Endothelial cell of umbilical vein (primary cell): ENCODE measurements at regions not wholly inside any gene's neighbourhood (a gene's known extent, or its start where the extent isn't known, plus 50 kb on each side); places are given as distances from the start of the nearest gene placed in this dataset.

ENCODE experiments used
- BruUV-seq: library from RNA; stranded (reverse); fragments of 400-500 nt; replicated peaks from 2 replicates; lab custom pipeline; 2021; lab: Mats Ljungman, UMichigan
- CTCF ChIA-PET: fragments of 300-600, 350-600 bp; sonication (Branson Sonifier 250); formaldehyde crosslinking; loops from one replicate; lab custom pipeline; 2021; ENCODE audit warnings: antibody characterized with exemption, inconsistent platforms; lab: Charles Lee
- POLR2A ChIA-PET: fragments of 300-600, 350-600 bp; sonication (Branson Sonifier 250); formaldehyde crosslinking; loops from one replicate; lab custom pipeline; 2021; ENCODE audit warnings: antibody characterized with exemption, inconsistent platforms; lab: Charles Lee
- DNase-seq: peaks from one replicate; pipeline ENCODE4 v3.0.0-alpha.2; 2011; ENCODE audit warnings: low read depth, low spot score
- FAIRE-seq: peaks from 2 replicates; lab custom pipeline; 2011; peaks lifted over from hg19 to GRCh38; lab: Jason Lieb, UNC
- H2AFZ ChIP-seq: 2 replicates; pipeline ENCODE4 v1.6.0; 2012; ENCODE audit warnings: low read depth, low read length, control low read depth, inconsistent platforms
- H3K27ac ChIP-seq: 2 replicates; pipeline ENCODE4 v1.5.1; 2011; ENCODE audit warnings: low read depth, mild to moderate bottlenecking, control low read depth, low read length, moderate library complexity; ENCODE audit not compliant: insufficient read depth
- H3K27me3 ChIP-seq, 2 experiments: 2 replicates each; pipeline versions ENCODE4 v1.6.0 to v1.6.1; 2011; ENCODE audit warnings: low read length in 2 of 2, mixed read lengths in 1 of 2; ENCODE audit not compliant: control insufficient read depth in 2 of 2, insufficient read depth in 2 of 2
- H3K36me3 ChIP-seq, 2 experiments: 2 replicates in 1 of 2; 3 replicates in 1 of 2; pipeline ENCODE4 v1.5.1; 2011; ENCODE audit warnings: low read length in 2 of 2, mild to moderate bottlenecking in 1 of 2, moderate library complexity in 1 of 2; ENCODE audit not compliant: control insufficient read depth in 2 of 2, insufficient read depth in 2 of 2; ENCODE audit errors: extremely low read depth in 1 of 2
- H3K4me1 ChIP-seq: 3 replicates; pipeline ENCODE4 v1.5.1; 2011; ENCODE audit warnings: mild to moderate bottlenecking, low read length; ENCODE audit not compliant: control insufficient read depth, insufficient read depth; ENCODE audit errors: extremely low read depth
- H3K4me2 ChIP-seq: 2 replicates; pipeline ENCODE4 v1.6.1; 2011; ENCODE audit warnings: low read length, control low read depth, mixed read lengths; ENCODE audit not compliant: insufficient read depth
- H3K4me3 ChIP-seq, 3 experiments: fragments of 200-600 bp in 1 of 3; sonication (generic), shearing (Covaris generic) in 1 of 3; replicated peaks in 1 of 3; 2 replicates each; pipeline ENCODE4 v1.5.1; 2011 to 2016; ENCODE audit warnings: control low read depth in 3 of 3, low read length in 3 of 3, mild to moderate bottlenecking in 2 of 3, inconsistent platforms in 1 of 3, low read depth in 1 of 3, moderate library complexity in 1 of 3; ENCODE audit not compliant: insufficient read depth in 1 of 3
- H3K79me2 ChIP-seq: 2 replicates; pipeline ENCODE4 v1.6.0; 2012; ENCODE audit warnings: low read length, inconsistent platforms; ENCODE audit not compliant: control insufficient read depth, insufficient read depth
- H3K9ac ChIP-seq: replicated peaks from 2 replicates; pipeline ENCODE3; 2011; ENCODE audit warnings: low read length, control low read depth; ENCODE audit not compliant: insufficient read depth; ENCODE audit errors: extremely low read depth
- H3K9me1 ChIP-seq: replicated peaks from 3 replicates; pipeline ENCODE4 v1.6.0; 2011; ENCODE audit warnings: mild to moderate bottlenecking, low read length; ENCODE audit not compliant: control insufficient read depth, insufficient read depth; ENCODE audit errors: extremely low read depth
- H3K9me3 ChIP-seq: replicated peaks from 2 replicates; pipeline ENCODE4 v1.5.1; 2012; ENCODE audit warnings: low read length, inconsistent platforms; ENCODE audit not compliant: control insufficient read depth, insufficient read depth
- H4K20me1 ChIP-seq: replicated peaks from 2 replicates; pipeline ENCODE3; 2011; ENCODE audit warnings: mild to moderate bottlenecking, low read length; ENCODE audit not compliant: control insufficient read depth, insufficient read depth; ENCODE audit errors: extremely low read depth
- EZH2 ChIP-seq: IDR thresholded peaks from 2 replicates; pipeline ENCODE4 v1.6.1; 2012; ENCODE audit warnings: borderline replicate concordance, low read depth, mild to moderate bottlenecking, moderate library complexity, low read length, inconsistent platforms; ENCODE audit not compliant: severe bottlenecking
- FOS ChIP-seq: IDR thresholded peaks from 2 replicates; pipeline ENCODE4 v1.6.1; 2011; ENCODE audit warnings: mild to moderate bottlenecking, low read length, moderate library complexity, borderline replicate concordance; ENCODE audit not compliant: insufficient read depth
- GATA2 ChIP-seq: IDR thresholded peaks from 2 replicates; pipeline ENCODE4 v1.7.0; 2011; ENCODE audit warnings: low read depth, mild to moderate bottlenecking, moderate library complexity, mixed read lengths, low read length; ENCODE audit not compliant: insufficient read length, insufficient read depth
- JUN ChIP-seq: IDR thresholded peaks from 2 replicates; pipeline ENCODE4 v1.6.1; 2011; ENCODE audit warnings: borderline replicate concordance, low read depth; ENCODE audit not compliant: insufficient read length, insufficient read depth
- MYC ChIP-seq: IDR thresholded peaks from one replicate; pipeline ENCODE4 v1.6.1; 2011; ENCODE audit warnings: mild to moderate bottlenecking, low read depth, low read length
- POLR2A ChIP-seq: IDR thresholded peaks from 2 replicates; pipeline ENCODE4 v1.6.1; 2012; ENCODE audit warnings: low read depth, mild to moderate bottlenecking, control low read depth, low read length
- POLR2AphosphoS5 ChIP-seq: IDR thresholded peaks from 2 replicates; pipeline ENCODE4 v1.6.1; 2012; ENCODE audit warnings: low read depth, mild to moderate bottlenecking, control low read depth, low read length, moderate library complexity; ENCODE audit not compliant: insufficient read depth
- dilution Hi-C: fragments of 300-500 bp; cut with MboI; formaldehyde crosslinking; loops from one replicate; pipeline ENCODE4 v1.15.0; 2019; ENCODE audit warnings: low sequenced_read_pairs; ENCODE audit not compliant: extremely low pct_ligation_motif_present
- intact Hi-C: fragments of 100-400 bp; cut with micrococcal nuclease; formaldehyde crosslinking; loops from one replicate; pipeline ENCODE4 v1.10.0; 2022
- TF ChIP-seq, protein P1 (sequence below), 2 donors: IDR thresholded peaks; 1 replicate in 1 of 2; 2 replicates in 1 of 2; pipeline ENCODE4 v1.5.1; 2011; ENCODE audit warnings: low read length in 2 of 2, mild to moderate bottlenecking in 2 of 2, moderate library complexity in 2 of 2, control low read depth in 1 of 2, inconsistent platforms in 1 of 2, low read depth in 1 of 2; ENCODE audit not compliant: insufficient read depth in 1 of 2; ENCODE audit errors: extremely low read depth in 1 of 2
- TF ChIP-seq, protein P2 (sequence below): IDR thresholded peaks from 2 replicates; pipeline ENCODE4 v1.6.1; 2011; ENCODE audit not compliant: insufficient read depth, insufficient read length

DNA sequence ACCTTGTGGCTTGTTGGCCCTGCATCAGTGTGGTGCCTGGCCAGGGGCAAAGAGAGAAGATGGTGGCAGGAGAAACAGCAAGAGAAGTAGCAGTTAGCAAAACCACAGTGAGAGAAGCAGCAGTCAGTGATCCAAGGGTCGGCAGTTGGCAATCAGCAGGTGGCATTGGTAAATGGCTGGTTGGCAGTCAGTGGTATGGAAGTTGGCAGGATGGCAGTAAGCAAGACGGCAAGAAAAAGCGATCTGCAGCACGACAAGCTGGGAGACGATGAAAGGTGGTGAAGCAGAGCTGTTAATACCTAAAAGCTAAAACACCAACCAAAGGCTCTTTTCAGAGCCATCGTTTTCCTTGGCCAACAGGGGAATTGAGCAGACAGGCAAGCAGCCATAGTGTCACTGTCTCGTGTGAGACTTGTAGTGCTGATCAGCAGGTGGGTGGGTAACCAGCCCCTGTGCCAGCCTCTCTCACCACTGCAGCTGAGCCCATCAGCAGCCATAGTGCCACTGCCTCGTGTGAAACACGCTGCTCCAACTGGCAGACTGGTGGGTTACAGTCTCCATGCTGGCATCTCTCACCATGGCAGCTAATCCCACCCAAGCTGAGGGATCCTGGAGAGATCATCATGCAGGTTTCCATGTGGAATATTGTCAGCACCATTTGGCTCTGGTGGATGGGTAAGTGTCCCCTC lies 2078.4 kb downstream of the PCDH7 start:
- Histone ChIP-seq H3K27me3 (no peaks in the 10 kb centered on the region), H3K36me3 (no peaks in the 10 kb centered on the region), H3K9me3 (no peaks in the 10 kb centered on the region), H3K9ac (no peak overlapping the region), H3K4me3 (no peak overlapping the region), H4K20me1 (no peaks in the 10 kb centered on the region), H2AFZ (no peak overlapping the region), H3K4me2 (no peak overlapping the region), H3K4me1 (no peaks in the 10 kb centered on the region), H3K79me2 (no peaks in the 10 kb centered on the region), H3K27ac (no peak overlapping the region), H3K9me1 (no peaks in the 10 kb centered on the region)
- CTCF ChIA-PET = no interaction called here
- DNase-seq (no peak), FAIRE-seq (no peak)
- TF ChIP-seq, protein P1, sequence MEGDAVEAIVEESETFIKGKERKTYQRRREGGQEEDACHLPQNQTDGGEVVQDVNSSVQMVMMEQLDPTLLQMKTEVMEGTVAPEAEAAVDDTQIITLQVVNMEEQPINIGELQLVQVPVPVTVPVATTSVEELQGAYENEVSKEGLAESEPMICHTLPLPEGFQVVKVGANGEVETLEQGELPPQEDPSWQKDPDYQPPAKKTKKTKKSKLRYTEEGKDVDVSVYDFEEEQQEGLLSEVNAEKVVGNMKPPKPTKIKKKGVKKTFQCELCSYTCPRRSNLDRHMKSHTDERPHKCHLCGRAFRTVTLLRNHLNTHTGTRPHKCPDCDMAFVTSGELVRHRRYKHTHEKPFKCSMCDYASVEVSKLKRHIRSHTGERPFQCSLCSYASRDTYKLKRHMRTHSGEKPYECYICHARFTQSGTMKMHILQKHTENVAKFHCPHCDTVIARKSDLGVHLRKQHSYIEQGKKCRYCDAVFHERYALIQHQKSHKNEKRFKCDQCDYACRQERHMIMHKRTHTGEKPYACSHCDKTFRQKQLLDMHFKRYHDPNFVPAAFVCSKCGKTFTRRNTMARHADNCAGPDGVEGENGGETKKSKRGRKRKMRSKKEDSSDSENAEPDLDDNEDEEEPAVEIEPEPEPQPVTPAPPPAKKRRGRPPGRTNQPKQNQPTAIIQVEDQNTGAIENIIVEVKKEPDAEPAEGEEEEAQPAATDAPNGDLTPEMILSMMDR (IDR thresholded peaks at IDR 0.05; ENCODE audit: extremely low read depth in 1 of 2, insufficient read depth in 1 of 2, low read depth in 1 of 2, low read length in 2 of 2) = no peak
- TF ChIP-seq JUN = no peak
- no peak for TF ChIP-seq POLR2A
- no peak for TF ChIP-seq EZH2
- TF ChIP-seq MYC = no peak
- TF ChIP-seq FOS = no peak
- TF ChIP-seq POLR2AphosphoS5 = no peak
- TF ChIP-seq, protein P2, sequence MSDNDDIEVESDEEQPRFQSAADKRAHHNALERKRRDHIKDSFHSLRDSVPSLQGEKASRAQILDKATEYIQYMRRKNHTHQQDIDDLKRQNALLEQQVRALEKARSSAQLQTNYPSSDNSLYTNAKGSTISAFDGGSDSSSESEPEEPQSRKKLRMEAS = no peak
- no peak for TF ChIP-seq GATA2
- intact Hi-C loops = no loop called here
- POLR2A ChIA-PET = no interaction called here
- no TSS peak for BruUV-seq
- dilution Hi-C loops = no loop called here
